Immature natural killer cell (primary cell): ENCODE measurements at regions not wholly inside any gene's neighbourhood (a gene's known extent, or its start where the extent isn't known, plus 50 kb on each side); places are given as distances from the start of the nearest gene placed in this dataset.
"Not testable (repeated sequence)": the region's sequence is repeated elsewhere in the genome, so short reads cannot be mapped to it uniquely, and the experiment has no call there.

Source experiments
- DNase-seq, 3 donors: peaks; one replicate each; pipeline ENCODE4 v3.0.0; 2022; ENCODE audit warnings: mixed read lengths in 1 of 3
- H3K27ac Mint-ChIP-seq, 6 donors: one replicate each; pipeline ENCODE4 v1.8.0; 2020; ENCODE audit warnings: mixed read lengths in 6 of 6, mild to moderate bottlenecking in 5 of 6, inconsistent platforms in 4 of 6, moderate library complexity in 3 of 6
- H3K27me3 Mint-ChIP-seq, 3 donors: one replicate each; pipeline ENCODE4 v1.8.0; 2020 to 2021; ENCODE audit warnings: low read depth in 3 of 3, mild to moderate bottlenecking in 3 of 3, mixed read lengths in 3 of 3, moderate library complexity in 3 of 3, inconsistent platforms in 1 of 3
- H3K36me3 Mint-ChIP-seq, 3 donors: one replicate each; pipeline ENCODE4 v1.8.0; 2020; ENCODE audit warnings: mixed read lengths in 3 of 3, inconsistent platforms in 2 of 3, mild to moderate bottlenecking in 2 of 3
- H3K4me1 Mint-ChIP-seq, 2 donors: one replicate each; pipeline ENCODE4 v1.8.0; 2020; ENCODE audit warnings: inconsistent platforms in 2 of 2, mild to moderate bottlenecking in 2 of 2, mixed read lengths in 2 of 2, moderate library complexity in 1 of 2
- H3K4me3 Mint-ChIP-seq, 5 donors: one replicate each; pipeline ENCODE4 v1.8.0; 2020; ENCODE audit warnings: mild to moderate bottlenecking in 5 of 5, mixed read lengths in 5 of 5, inconsistent platforms in 3 of 5, moderate library complexity in 3 of 5
- H3K9me3 Mint-ChIP-seq, 6 donors: one replicate each; pipeline ENCODE4 v1.8.0; 2020; ENCODE audit warnings: mild to moderate bottlenecking in 6 of 6, mixed read lengths in 6 of 6, inconsistent platforms in 4 of 6, moderate library complexity in 3 of 6

- Mint-ChIP-seq H3K27me3 (peaks cover 0 to 10% (median 0%) of the 10 kb centered on the region in 3 donors), H3K36me3 (no peaks in the 10 kb centered on the region), H3K9me3 (no peaks in the 10 kb centered on the region), H3K4me1 (no peaks in the 10 kb centered on the region), H3K27ac (no peak overlapping the region), H3K4me3 (no peak overlapping the region)
- no peak for DNase-seq
Observed at GRCh38 chr18:62458346-62458745, 64.5 kb upstream of the ZCCHC2 start.

- Mint-ChIP-seq H3K4me1 (no peaks in the 10 kb centered on the region), H3K4me3 (no peak overlapping the region), H3K27me3 (peaks cover 0 to 7% (median 0%) of the 10 kb centered on the region in 3 donors), H3K9me3 (no peaks in the 10 kb centered on the region), H3K36me3 (no peaks in the 10 kb centered on the region), H3K27ac (no peak overlapping the region)
- no peak for DNase-seq
Observed at GRCh38 chr18:62458868-62459716, 63.7 kb upstream of the ZCCHC2 start.

GRCh38 chr18:62460851-62461300 lies 61.9 kb upstream of the ZCCHC2 start:
- H3K4me3 Mint-ChIP-seq = no peak overlapping the region
- peaks cover 0 to 4% (median 0%) of the 10 kb centered on the region in 6 donors for H3K9me3 Mint-ChIP-seq
- DNase-seq = no peak

GRCh38 chr18:62461591-62461990 lies 61.2 kb upstream of the ZCCHC2 start:
- Mint-ChIP-seq H3K27ac (no peak overlapping the region), H3K36me3 (no peaks in the 10 kb centered on the region), H3K4me3 (no peak overlapping the region), H3K9me3 (peaks cover 0 to 4% (median 0%) of the 10 kb centered on the region in 6 donors), H3K4me1 (no peaks in the 10 kb centered on the region), H3K27me3 (peaks cover 0 to 2% (median 1%) of the 10 kb centered on the region in 3 donors)
- no peak for DNase-seq

More at GRCh38 chr18:62460851-62461300, 61.9 kb upstream of the ZCCHC2 start:
- Mint-ChIP-seq H3K27ac (no peak overlapping the region), H3K4me1 (no peaks in the 10 kb centered on the region), H3K27me3 (peaks cover 0 to 2% (median 1%) of the 10 kb centered on the region in 3 donors), H3K36me3 (no peaks in the 10 kb centered on the region)

- no peak for DNase-seq
- H3K27me3 Mint-ChIP-seq = peaks cover 0 to 6% (median 1%) of the 10 kb centered on the region in 3 donors
- H3K27ac Mint-ChIP-seq = no peak overlapping the region
- H3K9me3 Mint-ChIP-seq = peaks cover 0 to 4% (median 0%) of the 10 kb centered on the region in 6 donors
- H3K4me1 Mint-ChIP-seq = no peaks in the 10 kb centered on the region
- H3K4me3 Mint-ChIP-seq = no peak overlapping the region
- H3K36me3 Mint-ChIP-seq = no peaks in the 10 kb centered on the region
Observed at GRCh38 chr18:62464266-62464665, 58.6 kb upstream of the ZCCHC2 start.

GRCh38 chr18:62469131-62469530 lies 53.7 kb upstream of the ZCCHC2 start:
- not testable (repeated sequence) for H3K36me3 Mint-ChIP-seq, H3K4me1 Mint-ChIP-seq, H3K27ac Mint-ChIP-seq, DNase-seq, H3K4me3 Mint-ChIP-seq
- peaks cover 8 to 22% (median 13%) of the 10 kb centered on the region in 6 donors for H3K9me3 Mint-ChIP-seq
- peaks cover 3 to 28% (median 5%) of the 10 kb centered on the region in 3 donors for H3K27me3 Mint-ChIP-seq
